ENCODE measurements at regions not wholly inside any gene's neighbourhood (a gene's known extent, or its start where the extent isn't known, plus 50 kb on each side); places are given as distances from the start of the nearest gene placed in this dataset.

- TF ChIP-seq TAF1 (conservative IDR thresholded peaks at IDR 0.05) (no peak), CTCF (IDR thresholded peaks at IDR 0.05; ENCODE audit: low read depth, low read length, missing input control) (no peak), RXRA (IDR thresholded peaks at IDR 0.05) (no peak), HNF4A (conservative IDR thresholded peaks at IDR 0.05) (no peak), NR2F2 (IDR thresholded peaks at IDR 0.05) (no peak)
Observed at GRCh38 chr12:5242440-5242839, 189.5 kb upstream of the NTF3 start (continued).

GRCh38 chr12:5243014-5243413 is 188.9 kb upstream of the NTF3 start:
- Histone ChIP-seq H3K9me3 (ENCODE audit: control insufficient read depth in 4 of 4, low read length in 3 of 4) (no peaks in the 10 kb centered on the region), H3K4me1 (ENCODE audit: control insufficient read depth in 4 of 4, insufficient read depth in 4 of 4, low read length in 3 of 4) (no peaks in the 10 kb centered on the region), H3K27ac (ENCODE audit: low read depth in 1 of 2, low read length in 2 of 2) (no peak overlapping the region), H3K27me3 (ENCODE audit: control insufficient read depth in 4 of 4, insufficient read depth in 4 of 4, low read length in 3 of 4) (no peaks in the 10 kb centered on the region), H3K9ac (ENCODE audit: low read depth in 1 of 2, low read length in 2 of 2) (no peak overlapping the region), H3K36me3 (ENCODE audit: control insufficient read depth in 4 of 4, insufficient read depth in 3 of 4, low read depth in 1 of 4, low read length in 3 of 4) (no peaks in the 10 kb centered on the region), H3K4me3 (ENCODE audit: low read depth in 1 of 3, low read length in 3 of 3) (no peak overlapping the region)
- DNase-seq (ENCODE audit: low spot score), result no peak
- TF ChIP-seq REST (IDR thresholded peaks at IDR 0.05), result no peak
- TF ChIP-seq GABPA (IDR thresholded peaks at IDR 0.05 in 1 of 2, conservative IDR thresholded peaks at IDR 0.05 in 1 of 2), result no peak
- no peak for TF ChIP-seq YY1 (IDR thresholded peaks at IDR 0.05)
- TF ChIP-seq FOXA1 (IDR thresholded peaks at IDR 0.05), result no peak
- TF ChIP-seq EGR1 (IDR thresholded peaks at IDR 0.05; ENCODE audit: low read depth in 2 of 2), result no peak
- no peak for TF ChIP-seq TAF1 (conservative IDR thresholded peaks at IDR 0.05)
- TF ChIP-seq NR2F2 (IDR thresholded peaks at IDR 0.05), result no peak
- no peak for TF ChIP-seq FOXA2 (IDR thresholded peaks at IDR 0.05)
- TF ChIP-seq MAX (IDR thresholded peaks at IDR 0.05), result no peak
- TF ChIP-seq ZBTB33 (IDR thresholded peaks at IDR 0.05), result no peak
- no peak for TF ChIP-seq HNF4G (IDR thresholded peaks at IDR 0.05)
- no peak for TF ChIP-seq HNF4A (conservative IDR thresholded peaks at IDR 0.05)
- no peak for TF ChIP-seq JUND (IDR thresholded peaks at IDR 0.05)
- 81% methylated on average over 4 of the region's 4 CpGs for WGBS
